Naive thymus-derived CD8-positive, alpha-beta T cell (primary cell): ENCODE measurements at regions not wholly inside any gene's neighbourhood (a gene's known extent, or its start where the extent isn't known, plus 50 kb on each side); places are given as distances from the start of the nearest gene placed in this dataset.
A peak's percentile ranks its signal among the peaks of the same experiment; 100 is the strongest.

Experiments used
- ATAC-seq, 2 donors: fragments of 150-1000 bp; cut with Tn5 transposase in 1 of 2; sonication (Bioruptor Pico), chemical (Tn5 transposase) in 1 of 2; 1 replicate in 1 of 2; 2 replicates in 1 of 2; pipeline ENCODE4 v1.10.0; 2021; ENCODE audit warnings: mild to moderate bottlenecking in 2 of 2, moderate library complexity in 2 of 2
- POLR2A ChIA-PET: fragments of 350-600 bp; sonication (Branson Sonifier 250); formaldehyde crosslinking; loops from one replicate; lab custom pipeline; 2021; ENCODE audit warnings: antibody characterized with exemption; lab: Charles Lee
- DNase-seq, 10 donors: peaks; one replicate each; pipeline versions ENCODE4 v3.0.0 to v3.0.0-alpha.2; 2020 to 2022
- H3K27ac Mint-ChIP-seq, 10 donors: one replicate each; pipeline ENCODE4 v1.8.0; 2020 to 2022; ENCODE audit warnings: mild to moderate bottlenecking in 10 of 10, mixed read lengths in 10 of 10, moderate library complexity in 4 of 10, inconsistent platforms in 1 of 10
- H3K27me3 Mint-ChIP-seq, 5 donors: one replicate each; pipeline ENCODE4 v1.8.0; 2021 to 2022; ENCODE audit warnings: mixed read lengths in 5 of 5
- H3K36me3 Mint-ChIP-seq, 3 donors: one replicate each; pipeline ENCODE4 v1.8.0; 2020 to 2022; ENCODE audit warnings: mixed read lengths in 3 of 3, mild to moderate bottlenecking in 2 of 3, inconsistent platforms in 1 of 3
- H3K4me1 Mint-ChIP-seq, 4 donors: one replicate each; pipeline ENCODE4 v1.8.0; 2021 to 2022; ENCODE audit warnings: mixed read lengths in 4 of 4
- H3K4me3 Mint-ChIP-seq, 10 donors: one replicate each; pipeline ENCODE4 v1.8.0; 2020 to 2022; ENCODE audit warnings: mild to moderate bottlenecking in 10 of 10, mixed read lengths in 10 of 10, moderate library complexity in 6 of 10, inconsistent platforms in 1 of 10
- H3K9me3 Mint-ChIP-seq, 9 donors: one replicate each; pipeline ENCODE4 v1.8.0; 2020 to 2022; ENCODE audit warnings: mixed read lengths in 9 of 9, mild to moderate bottlenecking in 3 of 9, inconsistent platforms in 1 of 9, moderate library complexity in 1 of 9

DNA sequence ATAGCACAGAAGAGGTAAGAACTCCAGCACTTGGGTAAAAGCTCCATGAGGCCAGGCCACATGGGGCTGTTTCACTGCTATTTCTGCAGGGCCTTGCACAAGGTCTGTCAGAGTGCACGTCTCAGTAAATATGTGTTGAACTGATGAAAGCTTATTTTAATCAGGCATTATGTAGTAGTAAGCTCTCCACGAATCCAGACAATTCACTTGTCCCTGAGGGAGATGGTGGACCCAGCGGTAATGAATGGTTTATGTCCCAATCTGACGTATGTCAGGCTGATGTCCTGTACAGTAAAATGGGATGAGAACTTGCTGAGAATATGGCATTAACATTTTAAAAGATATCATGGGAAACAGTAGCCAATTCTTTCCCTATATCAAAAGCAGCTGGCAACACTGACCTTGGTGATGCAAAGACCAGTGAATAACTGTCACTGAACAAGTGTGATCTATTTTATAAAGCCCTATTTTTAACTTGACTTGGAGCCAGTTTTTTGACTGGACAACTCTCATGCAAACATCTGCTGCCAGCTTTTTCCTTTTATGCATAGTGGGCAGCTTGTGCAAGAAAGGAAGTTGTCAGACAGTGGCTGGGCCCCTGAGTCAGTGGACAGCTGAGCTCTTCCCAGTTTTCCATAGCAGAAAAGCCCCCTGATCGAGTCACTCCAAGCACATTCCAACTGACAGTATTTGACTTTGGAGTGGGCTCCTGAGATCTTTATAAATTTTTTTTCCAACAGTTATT is 519.8 kb upstream of the MDFIC2 start:
- H3K27me3 Mint-ChIP-seq, result peaks cover 2 to 9% (median 3%) of the 10 kb centered on the region in 5 donors
- no peak overlapping the region for H3K27ac Mint-ChIP-seq
- H3K36me3 Mint-ChIP-seq, result no peaks in the 10 kb centered on the region
- ATAC-seq (no peak), DNase-seq (no peak)
- no peak overlapping the region for H3K4me3 Mint-ChIP-seq
- H3K9me3 Mint-ChIP-seq, result no peaks in the 10 kb centered on the region
- no peaks in the 10 kb centered on the region for H3K4me1 Mint-ChIP-seq
- POLR2A ChIA-PET, result no interaction called here

- POLR2A ChIA-PET, result no interaction called here
- DNase-seq (no peak), ATAC-seq (no peak)
- H3K36me3 Mint-ChIP-seq, result no peaks in the 10 kb centered on the region
- H3K27me3 Mint-ChIP-seq, result peaks cover 0 to 4% (median 3%) of the 10 kb centered on the region in 5 donors
- H3K9me3 Mint-ChIP-seq, result no peaks in the 10 kb centered on the region
- H3K27ac Mint-ChIP-seq, result no peak overlapping the region
- no peaks in the 10 kb centered on the region for H3K4me1 Mint-ChIP-seq
- no peak overlapping the region for H3K4me3 Mint-ChIP-seq
Observed at GRCh38 chr3:70829092-70829491, 516.7 kb upstream of the MDFIC2 start.

GRCh38 chr3:70824773-70825172 is 512.3 kb upstream of the MDFIC2 start:
- H3K4me1 Mint-ChIP-seq, result no peaks in the 10 kb centered on the region
- ATAC-seq (no peak), DNase-seq (no peak)
- H3K36me3 Mint-ChIP-seq, result no peaks in the 10 kb centered on the region
- H3K27me3 Mint-ChIP-seq, result peaks cover 0 to 4% (median 0%) of the 10 kb centered on the region in 5 donors
- H3K27ac Mint-ChIP-seq, result no peak overlapping the region
- H3K9me3 Mint-ChIP-seq, result no peaks in the 10 kb centered on the region
- no peak overlapping the region for H3K4me3 Mint-ChIP-seq
- POLR2A ChIA-PET, result no interaction called here

DNA sequence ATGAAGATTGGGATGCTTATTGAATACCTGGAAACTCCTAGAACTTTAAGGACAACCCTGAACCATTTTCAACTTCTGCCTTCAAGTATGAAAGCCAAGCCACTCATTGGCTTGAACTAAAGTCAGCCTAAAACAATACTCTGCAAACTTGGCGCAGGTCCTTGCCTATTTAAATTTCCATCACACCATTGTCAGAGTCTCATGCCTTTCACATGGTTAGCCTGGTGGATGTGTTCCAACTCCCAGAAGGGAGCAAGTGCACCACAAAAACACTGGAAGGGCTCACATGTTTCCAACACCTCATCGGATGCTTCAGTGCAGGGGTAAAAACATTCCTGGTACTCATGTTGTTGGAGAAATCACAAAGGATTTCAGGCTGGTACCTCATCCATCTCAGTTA is 511.6 kb upstream of the MDFIC2 start:
- H3K4me1 Mint-ChIP-seq, result no peaks in the 10 kb centered on the region
- POLR2A ChIA-PET, result no interaction called here
- no peak for DNase-seq
- peak overlapping the region in 1 of 10 donors; percentile 5 for H3K27ac Mint-ChIP-seq
- no peak for ATAC-seq
- no peaks in the 10 kb centered on the region for H3K36me3 Mint-ChIP-seq
- no peak overlapping the region for H3K4me3 Mint-ChIP-seq
- H3K27me3 Mint-ChIP-seq, result peaks cover 0 to 9% (median 0%) of the 10 kb centered on the region in 5 donors
- H3K9me3 Mint-ChIP-seq, result no peaks in the 10 kb centered on the region

DNA sequence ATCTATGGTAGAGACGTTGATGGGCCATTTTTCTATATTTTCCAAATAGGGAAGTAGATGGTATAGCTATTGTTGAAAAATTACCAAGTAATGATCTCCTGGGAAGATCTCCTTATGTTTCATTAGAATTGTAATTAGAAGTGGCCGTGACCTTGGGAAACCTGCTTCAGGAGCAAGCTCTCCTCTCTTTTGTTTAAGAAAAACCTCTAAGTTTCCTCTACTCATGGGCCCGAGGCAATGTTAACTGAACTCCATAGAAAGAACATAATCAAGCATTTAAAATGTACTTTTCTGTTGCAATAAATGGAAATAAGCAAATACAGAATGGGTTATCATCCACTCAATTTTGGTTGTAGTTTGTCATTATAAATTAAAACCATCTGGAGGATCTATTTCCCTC is 511.2 kb upstream of the MDFIC2 start:
- H3K27me3 Mint-ChIP-seq, result peaks cover 0 to 9% (median 0%) of the 10 kb centered on the region in 5 donors
- no peaks in the 10 kb centered on the region for H3K9me3 Mint-ChIP-seq
- POLR2A ChIA-PET, result no interaction called here
- no peak overlapping the region for H3K27ac Mint-ChIP-seq
- no peaks in the 10 kb centered on the region for H3K4me1 Mint-ChIP-seq
- H3K36me3 Mint-ChIP-seq, result no peaks in the 10 kb centered on the region
- DNase-seq (no peak), ATAC-seq (no peak)
- no peak overlapping the region for H3K4me3 Mint-ChIP-seq

DNA sequence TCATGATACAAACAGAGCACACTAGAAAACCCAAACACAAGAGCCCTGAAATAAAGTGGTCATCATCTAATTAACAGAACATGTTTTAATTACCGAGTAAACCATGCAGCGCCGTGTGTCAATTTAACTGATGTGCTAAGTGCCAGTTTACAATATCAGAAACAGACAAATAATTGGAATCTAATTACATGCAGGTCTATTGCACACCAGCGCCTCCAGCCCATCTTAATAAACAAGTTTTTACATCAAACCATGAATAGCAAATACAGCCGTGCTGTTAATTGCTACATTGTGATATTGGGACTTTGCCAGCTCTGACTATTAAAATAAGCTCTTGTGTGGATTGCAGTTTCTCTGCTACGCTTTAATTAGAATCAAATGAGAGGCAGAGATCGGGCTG is 510.2 kb upstream of the MDFIC2 start:
- no peak for ATAC-seq
- Mint-ChIP-seq H3K36me3 (peaks cover 0 to 2% (median 1%) of the 10 kb centered on the region in 3 donors), H3K4me1 (no peaks in the 10 kb centered on the region), H3K9me3 (peaks cover 0 to 2% (median 0%) of the 10 kb centered on the region in 9 donors), H3K4me3 (no peak overlapping the region), H3K27me3 (peaks cover 0 to 10% (median 0%) of the 10 kb centered on the region in 5 donors), H3K27ac (no peak overlapping the region)
- POLR2A ChIA-PET, result no interaction called here
- DNase-seq, result no peak

DNA sequence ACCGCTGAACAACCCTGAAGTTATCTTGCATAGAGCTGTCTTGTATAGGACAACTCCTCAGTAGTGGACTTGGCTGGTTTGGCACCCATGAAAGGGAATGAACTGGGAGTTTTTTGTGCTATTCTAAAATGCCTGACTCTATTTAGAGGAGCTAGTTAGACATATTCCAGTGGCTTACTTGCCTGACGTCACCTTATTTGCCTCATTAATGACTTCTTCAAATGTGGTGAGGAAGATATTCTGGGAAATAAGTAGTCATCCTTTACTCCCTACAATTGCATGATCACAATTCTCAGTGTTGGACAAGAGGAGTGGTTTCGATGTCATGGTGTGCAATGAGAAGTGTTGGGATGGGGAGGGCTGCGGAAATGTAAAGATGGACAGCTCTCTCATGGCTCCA is 509.2 kb upstream of the MDFIC2 start:
- Mint-ChIP-seq H3K27ac (no peak overlapping the region), H3K36me3 (peaks cover 0 to 13% (median 4%) of the 10 kb centered on the region in 3 donors), H3K27me3 (peaks cover 0 to 13% (median 1%) of the 10 kb centered on the region in 5 donors), H3K4me1 (no peaks in the 10 kb centered on the region), H3K4me3 (no peak overlapping the region), H3K9me3 (peaks cover 0 to 12% (median 3%) of the 10 kb centered on the region in 9 donors)
- ATAC-seq (no peak), DNase-seq (no peak)
- POLR2A ChIA-PET, result no interaction called here

- Mint-ChIP-seq H3K27me3 (peaks cover 0 to 16% (median 8%) of the 10 kb centered on the region in 5 donors), H3K4me1 (no peaks in the 10 kb centered on the region), H3K4me3 (no peak overlapping the region), H3K27ac (no peak overlapping the region), H3K36me3 (peaks cover 0 to 17% (median 4%) of the 10 kb centered on the region in 3 donors), H3K9me3 (peaks cover 0 to 17% (median 8%) of the 10 kb centered on the region in 9 donors)
- DNase-seq, result no peak
- no peak for ATAC-seq
- POLR2A ChIA-PET, result no interaction called here
Observed at GRCh38 chr3:70820397-70820796, 508.0 kb upstream of the MDFIC2 start.

- ATAC-seq (no peak), DNase-seq (no peak)
- Mint-ChIP-seq H3K4me3 (no peak overlapping the region), H3K36me3 (peaks cover 0 to 17% (median 4%) of the 10 kb centered on the region in 3 donors), H3K27me3 (peaks cover 0 to 16% (median 8%) of the 10 kb centered on the region in 5 donors), H3K9me3 (peaks cover 0 to 17% (median 8%) of the 10 kb centered on the region in 9 donors), H3K4me1 (no peaks in the 10 kb centered on the region), H3K27ac (no peak overlapping the region)
- POLR2A ChIA-PET, result interaction anchor here (0.5 kb wide), 1 partner anchor 361 kb away, joined by 5 read pairs; no protein-coding TSS in a partner anchor
Observed at GRCh38 chr3:70818145-70818544, 505.7 kb upstream of the MDFIC2 start.

DNA sequence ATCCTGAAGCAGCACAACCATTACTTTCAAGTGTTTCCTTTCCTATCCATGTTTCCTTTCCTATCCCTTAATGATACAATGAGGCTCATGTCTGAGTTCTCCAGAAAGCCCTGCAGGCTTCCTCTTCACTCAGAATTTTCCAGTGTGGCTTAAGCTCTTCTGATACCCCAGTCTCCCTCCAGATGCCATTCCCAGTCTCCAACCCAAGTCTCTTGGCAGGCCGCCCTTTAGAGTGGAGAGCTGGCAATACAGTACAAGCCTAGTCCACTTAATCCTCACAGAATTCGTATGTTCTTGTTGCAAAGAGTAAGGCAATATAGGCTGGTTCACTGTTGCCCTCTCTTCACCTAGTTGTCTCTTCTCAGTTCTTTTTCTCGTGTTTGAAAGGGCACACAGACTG is 503.9 kb upstream of the MDFIC2 start:
- no peaks in the 10 kb centered on the region for H3K4me1 Mint-ChIP-seq
- POLR2A ChIA-PET, result no interaction called here

GRCh38 chr3:70815817-70816216 is 503.4 kb upstream of the MDFIC2 start:
- peaks cover 0 to 17% (median 8%) of the 10 kb centered on the region in 9 donors for H3K9me3 Mint-ChIP-seq
- no peaks in the 10 kb centered on the region for H3K4me1 Mint-ChIP-seq
- H3K36me3 Mint-ChIP-seq, result peaks cover 0 to 17% (median 4%) of the 10 kb centered on the region in 3 donors
- no peak for ATAC-seq
- POLR2A ChIA-PET, result no interaction called here
- H3K27me3 Mint-ChIP-seq, result peaks cover 0 to 16% (median 8%) of the 10 kb centered on the region in 5 donors
- H3K27ac Mint-ChIP-seq, result no peak overlapping the region
- no peak overlapping the region for H3K4me3 Mint-ChIP-seq
- DNase-seq, result no peak

More for the DNA sequence above, 503.9 kb upstream of the MDFIC2 start:
- ATAC-seq, result no peak
- peaks cover 0 to 16% (median 8%) of the 10 kb centered on the region in 5 donors for H3K27me3 Mint-ChIP-seq
- no peak for DNase-seq
- H3K4me3 Mint-ChIP-seq, result no peak overlapping the region
- H3K9me3 Mint-ChIP-seq, result peaks cover 0 to 17% (median 8%) of the 10 kb centered on the region in 9 donors
- no peak overlapping the region for H3K27ac Mint-ChIP-seq
- peaks cover 0 to 17% (median 4%) of the 10 kb centered on the region in 3 donors for H3K36me3 Mint-ChIP-seq

GRCh38 chr3:70813311-70813710 is 500.9 kb upstream of the MDFIC2 start:
- ATAC-seq, result no peak
- no peak overlapping the region for H3K4me3 Mint-ChIP-seq
- H3K27me3 Mint-ChIP-seq, result peaks cover 0 to 16% (median 7%) of the 10 kb centered on the region in 5 donors
- H3K4me1 Mint-ChIP-seq, result no peaks in the 10 kb centered on the region
- H3K9me3 Mint-ChIP-seq, result peaks cover 0 to 17% (median 8%) of the 10 kb centered on the region in 9 donors
- H3K36me3 Mint-ChIP-seq, result peaks cover 0 to 17% (median 4%) of the 10 kb centered on the region in 3 donors
- POLR2A ChIA-PET, result no interaction called here
- no peak for DNase-seq
- no peak overlapping the region for H3K27ac Mint-ChIP-seq

DNA sequence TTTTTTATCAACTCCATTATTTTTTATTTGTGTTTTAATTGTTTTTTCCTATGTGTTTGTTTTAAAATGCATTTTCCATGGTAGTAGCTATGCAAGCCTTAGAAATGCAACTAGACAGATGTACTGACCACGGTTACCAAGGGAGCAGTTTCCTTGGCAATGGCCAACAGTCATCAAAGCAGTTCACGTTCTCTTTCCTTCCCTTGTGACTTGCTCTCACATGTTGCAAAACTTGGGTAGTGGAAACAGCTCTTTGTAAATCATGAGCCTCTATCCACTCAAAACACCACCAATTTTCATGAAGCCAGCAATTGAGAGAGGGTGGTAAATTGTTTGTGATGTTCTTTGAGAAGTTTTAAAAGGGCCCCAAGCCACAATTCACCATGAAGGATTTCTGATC is 499.4 kb upstream of the MDFIC2 start:
- ATAC-seq (no peak), DNase-seq (peak in 1 of 10 donors; percentile 10)
- H3K4me3 Mint-ChIP-seq, result no peak overlapping the region
- peaks cover 5 to 16% (median 9%) of the 10 kb centered on the region in 5 donors for H3K27me3 Mint-ChIP-seq
- POLR2A ChIA-PET, result no interaction called here
- H3K4me1 Mint-ChIP-seq, result no peaks in the 10 kb centered on the region
- H3K27ac Mint-ChIP-seq, result no peak overlapping the region
- peaks cover 0 to 10% (median 5%) of the 10 kb centered on the region in 9 donors for H3K9me3 Mint-ChIP-seq
- peaks cover 0 to 7% (median 0%) of the 10 kb centered on the region in 3 donors for H3K36me3 Mint-ChIP-seq
